H9 (cell line): ENCODE measurements at regions not wholly inside any gene's neighbourhood (a gene's known extent, or its start where the extent isn't known, plus 50 kb on each side); places are given as distances from the start of the nearest gene placed in this dataset.

Source experiments
- DNase-seq: peaks from one replicate; pipeline ENCODE4 v3.0.0-alpha.2; 2017
- H2AFZ ChIP-seq: one replicate; pipeline ENCODE4 v1.6.1; 2013; ENCODE audit warnings: mild to moderate bottlenecking, low read length, control low read depth, moderate library complexity
- H2AK5ac ChIP-seq: 2 replicates; pipeline ENCODE4 v1.6.1; 2013; ENCODE audit warnings: low read length, control low read depth, mixed read lengths; ENCODE audit not compliant: insufficient read length
- H2BK120ac ChIP-seq: one replicate; pipeline ENCODE4 v1.6.1; 2013; ENCODE audit warnings: low read depth, mild to moderate bottlenecking, low read length, control low read depth, inconsistent platforms; ENCODE audit not compliant: poor library complexity, severe bottlenecking
- H2BK12ac ChIP-seq: 2 replicates; pipeline ENCODE4 v1.6.1; 2013; ENCODE audit warnings: low read length, control low read depth, mixed read lengths, low read depth; ENCODE audit not compliant: insufficient read length
- H2BK15ac ChIP-seq: 2 replicates; pipeline ENCODE4 v1.6.1; 2013; ENCODE audit warnings: low read depth, low read length, control low read depth
- H2BK20ac ChIP-seq: one replicate; pipeline ENCODE4 v1.6.1; 2013; ENCODE audit warnings: low read depth, mild to moderate bottlenecking, low read length, control low read depth, inconsistent platforms; ENCODE audit not compliant: poor library complexity, severe bottlenecking
- H2BK5ac ChIP-seq: 2 replicates; pipeline ENCODE4 v1.6.1; 2013; ENCODE audit warnings: low read length, control low read depth, mixed read lengths; ENCODE audit not compliant: insufficient read length
- H3K14ac ChIP-seq: 2 replicates; pipeline ENCODE4 v1.6.1; 2013; ENCODE audit warnings: low read length, control low read depth; ENCODE audit not compliant: insufficient read depth
- H3K18ac ChIP-seq: 2 replicates; pipeline ENCODE4 v1.6.1; 2013; ENCODE audit warnings: low read depth, mild to moderate bottlenecking, mixed read lengths, low read length, control low read depth; ENCODE audit not compliant: insufficient read length
- H3K23ac ChIP-seq: 2 replicates; pipeline ENCODE4 v1.6.1; 2013; ENCODE audit warnings: low read length, control low read depth, mixed read lengths, low read depth; ENCODE audit not compliant: insufficient read length
- H3K23me2 ChIP-seq: 2 replicates; pipeline ENCODE4 v1.6.1; 2013; ENCODE audit warnings: low read depth, mild to moderate bottlenecking, mixed read lengths, low read length, control low read depth; ENCODE audit not compliant: insufficient read length, poor library complexity, severe bottlenecking
- H3K27ac ChIP-seq: 2 replicates; pipeline ENCODE4 v1.5.1; 2013; ENCODE audit warnings: low read length, control low read depth, mixed read lengths, low read depth; ENCODE audit not compliant: insufficient read length
- H3K27me3 ChIP-seq: 2 replicates; pipeline ENCODE4 v1.6.1; 2013; ENCODE audit warnings: low read length, control low read depth, inconsistent platforms; ENCODE audit not compliant: insufficient read depth
- H3K4ac ChIP-seq: 2 replicates; pipeline ENCODE4 v1.6.1; 2013; ENCODE audit warnings: low read depth, mild to moderate bottlenecking, control low read depth, inconsistent platforms, low read length, moderate library complexity
- H3K4me1 ChIP-seq: 2 replicates; pipeline ENCODE4 v1.6.1; 2013; ENCODE audit warnings: low read length, control low read depth, inconsistent platforms; ENCODE audit not compliant: insufficient read depth
- H3K4me2 ChIP-seq: 2 replicates; pipeline ENCODE4 v1.6.1; 2013; ENCODE audit warnings: low read length, control low read depth, mixed read lengths; ENCODE audit not compliant: insufficient read length, insufficient read depth
- H3K56ac ChIP-seq: 2 replicates; pipeline ENCODE4 v1.6.1; 2013; ENCODE audit warnings: low read depth, mild to moderate bottlenecking, mixed read lengths, low read length, control low read depth; ENCODE audit not compliant: insufficient read length
- H3K79me1 ChIP-seq: 2 replicates; pipeline ENCODE4 v1.6.1; 2013; ENCODE audit warnings: low read depth, mild to moderate bottlenecking, moderate library complexity, low read length, control low read depth, inconsistent platforms; ENCODE audit not compliant: insufficient read depth, poor library complexity, severe bottlenecking
- H3K79me2 ChIP-seq: 2 replicates; pipeline ENCODE4 v1.6.1; 2013; ENCODE audit warnings: low read length, control low read depth, inconsistent platforms; ENCODE audit not compliant: insufficient read depth
- H3K9ac ChIP-seq: 2 replicates; pipeline ENCODE4 v1.6.1; 2013; ENCODE audit warnings: low read length, control low read depth, mixed read lengths; ENCODE audit not compliant: insufficient read length; ENCODE audit errors: extremely low read depth
- H3K9me3 ChIP-seq: one replicate; pipeline ENCODE4 v1.6.1; 2013; ENCODE audit warnings: low read depth, low read length, inconsistent platforms; ENCODE audit not compliant: control insufficient read depth
- H3T11ph ChIP-seq: one replicate; pipeline ENCODE4 v1.6.1; 2013; ENCODE audit warnings: mild to moderate bottlenecking, low read length, control low read depth, inconsistent platforms
- H4K20me1 ChIP-seq: one replicate; pipeline ENCODE4 v1.6.1; 2013; ENCODE audit not compliant: control insufficient read depth, insufficient read length, insufficient read depth
- H4K5ac ChIP-seq: 2 replicates; pipeline ENCODE4 v1.6.1; 2013; ENCODE audit warnings: low read depth, mild to moderate bottlenecking, mixed read lengths, low read length, control low read depth; ENCODE audit not compliant: insufficient read length
- H4K8ac ChIP-seq: replicated peaks from 2 replicates; pipeline ENCODE4 v1.6.1; 2013; ENCODE audit warnings: low read length, control low read depth, mixed read lengths, low read depth; ENCODE audit not compliant: insufficient read length
- H4K91ac ChIP-seq: 2 replicates; pipeline ENCODE4 v1.6.1; 2013; ENCODE audit warnings: low read depth, mild to moderate bottlenecking, moderate library complexity, mixed read lengths, low read length, control low read depth; ENCODE audit not compliant: insufficient read length
- H3K27ac Mint-ChIP-seq, 3 experiments: 2 replicates in 2 of 3; 3 replicates in 1 of 3; pipeline ENCODE4 v1.8.0; 2020 to 2021; ENCODE audit warnings: mixed read lengths in 3 of 3, mild to moderate bottlenecking in 1 of 3, moderate library complexity in 1 of 3
- H3K27me3 Mint-ChIP-seq: 2 replicates; pipeline ENCODE4 v1.8.0; 2021; ENCODE audit warnings: low read depth, mild to moderate bottlenecking, moderate library complexity, mixed read lengths
- H3K36me3 Mint-ChIP-seq, 3 experiments: 2 replicates in 2 of 3; 3 replicates in 1 of 3; pipeline ENCODE4 v1.8.0; 2020 to 2021; ENCODE audit warnings: low read depth in 3 of 3, mixed read lengths in 3 of 3; ENCODE audit not compliant: insufficient read depth in 1 of 3
- H3K4me1 Mint-ChIP-seq, 2 experiments: 2 replicates each; pipeline ENCODE4 v1.8.0; 2020; ENCODE audit warnings: mixed read lengths in 2 of 2
- H3K4me3 Mint-ChIP-seq, 2 experiments: 2 replicates in 1 of 2; 3 replicates in 1 of 2; pipeline ENCODE4 v1.8.0; 2020 to 2021; ENCODE audit warnings: mild to moderate bottlenecking in 2 of 2, mixed read lengths in 2 of 2, moderate library complexity in 1 of 2
- H3K9me3 Mint-ChIP-seq, 2 experiments: 2 replicates in 1 of 2; 3 replicates in 1 of 2; pipeline ENCODE4 v1.8.0; 2020; ENCODE audit warnings: mild to moderate bottlenecking in 2 of 2, mixed read lengths in 2 of 2, moderate library complexity in 1 of 2
- CTCF ChIP-seq: fragments of 200-600 bp; sonication (generic); conservative IDR thresholded peaks from 3 replicates; pipeline ENCODE4 v1.8.0; 2021; ENCODE audit warnings: antibody characterized with exemption, mild to moderate bottlenecking
- WGBS: extraction: QIAGEN DNeasy Blood & Tissue Kit; methylation state at CpG from one replicate; pipeline ENCODE4 v1.1.7; 2013; ENCODE audit warnings: missing lambda C conversion rate, low lambda C conversion rate, mixed read lengths; ENCODE audit not compliant: insufficient read length; ENCODE audit errors: extremely low coverage; 5-methylcytosine and 5-hydroxymethylcytosine counted together

DNA sequence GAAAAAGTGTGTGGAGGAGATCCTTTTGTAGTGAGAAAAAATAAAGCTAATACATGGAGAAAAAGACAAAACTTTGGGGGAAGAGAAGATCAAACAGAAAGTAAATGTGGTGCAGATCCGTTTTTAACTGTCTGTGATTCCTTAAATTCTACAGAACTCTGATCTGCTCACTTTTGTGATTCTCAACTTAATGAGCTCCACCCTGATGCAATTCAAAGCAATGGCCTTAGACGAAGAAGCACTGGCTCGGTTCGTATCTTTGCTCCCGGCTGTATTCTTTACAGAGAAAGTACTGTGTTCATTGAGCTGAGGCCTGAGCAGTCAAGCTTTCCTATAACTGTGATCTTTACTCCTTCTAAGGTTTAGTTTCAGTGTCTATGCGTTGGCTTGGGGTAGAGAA, 453.4 kb downstream of the DMAC1 start:
- Mint-ChIP-seq H3K4me3 (no peak overlapping the region), H3K27ac (no peak overlapping the region), H3K36me3 (peaks cover 0 to 5% (median 0%) of the 10 kb centered on the region in 3 experiments; a peak in 2 of 7 replicates), H3K9me3 (peaks cover 3% of the 10 kb centered on the region in 2 experiments; a peak in 2 of 5 replicates), H3K4me1 (peaks cover 5 to 6% of the 10 kb centered on the region in 2 experiments; a peak in 2 of 4 replicates), H3K27me3 (no peaks in the 10 kb centered on the region)
- Histone ChIP-seq H3K23ac (no peak overlapping the region), H4K91ac (no peak overlapping the region), H3K18ac (no peak overlapping the region), H3K27ac (no peak overlapping the region), H3K79me1 (no peaks in the 10 kb centered on the region), H3K23me2 (no peaks in the 10 kb centered on the region), H3K4ac (no peak overlapping the region), H3K4me1 (no peaks in the 10 kb centered on the region), H4K20me1 (no peaks in the 10 kb centered on the region), H2BK20ac (no peak overlapping the region), H3K56ac (no peak overlapping the region), H2BK12ac (no peak overlapping the region), H3K27me3 (no peaks in the 10 kb centered on the region), H3K79me2 (no peaks in the 10 kb centered on the region), H3K14ac (no peak overlapping the region), H3K9me3 (no peaks in the 10 kb centered on the region), H2AFZ (no peak overlapping the region), H2BK120ac (no peak overlapping the region), H2BK5ac (no peak overlapping the region), H3T11ph (no peak overlapping the region), H2AK5ac (no peak overlapping the region), H4K5ac (no peak overlapping the region), H3K4me2 (no peak overlapping the region), H3K9ac (no peak overlapping the region), H2BK15ac (no peak overlapping the region), H4K8ac (no peak overlapping the region)
- no peak for TF ChIP-seq CTCF
- WGBS: no CpG with 5 or more reads among the region's 6 CpGs
- no peak for DNase-seq
